T-helper 1 cell treated with Interleukin-12 subunit alpha and Interleukin-12 subunit beta and Interleukin-4 antibody, amounts not matched to agents 30 μg/mL and 1 μg/mL, for 36 hours (primary cell): ENCODE measurements at regions not wholly inside any gene's neighbourhood (a gene's known extent, or its start where the extent isn't known, plus 50 kb on each side); places are given as distances from the start of the nearest gene placed in this dataset.
"Not testable (repeated sequence)": the region's sequence is repeated elsewhere in the genome, so short reads cannot be mapped to it uniquely, and the experiment has no call there.

Experiments
- H3K27ac Mint-ChIP-seq: one replicate; pipeline ENCODE4 v1.8.0; 2021; ENCODE audit warnings: mild to moderate bottlenecking, mixed read lengths
- H3K27me3 Mint-ChIP-seq: one replicate; pipeline ENCODE4 v1.8.0; 2021; ENCODE audit warnings: low read depth, mixed read lengths
- H3K36me3 Mint-ChIP-seq: one replicate; pipeline ENCODE4 v1.8.0; 2021; ENCODE audit warnings: low read depth, mixed read lengths
- H3K4me1 Mint-ChIP-seq: one replicate; pipeline ENCODE4 v1.8.0; 2021; ENCODE audit warnings: low read depth, mixed read lengths
- H3K4me3 Mint-ChIP-seq: one replicate; pipeline ENCODE4 v1.8.0; 2021; ENCODE audit warnings: mild to moderate bottlenecking, moderate library complexity, mixed read lengths
- H3K9me3 Mint-ChIP-seq: one replicate; pipeline ENCODE4 v1.8.0; 2021; ENCODE audit warnings: mixed read lengths

GRCh38 chr10:121375172-121375571 is 223.1 kb downstream of the FGFR2 start:
- no peaks in the 10 kb centered on the region for H3K27me3 Mint-ChIP-seq
- no peaks in the 10 kb centered on the region for H3K36me3 Mint-ChIP-seq
- H3K4me3 Mint-ChIP-seq = no peak overlapping the region
- H3K27ac Mint-ChIP-seq = no peak overlapping the region
- no peaks in the 10 kb centered on the region for H3K4me1 Mint-ChIP-seq
- H3K9me3 Mint-ChIP-seq = peaks cover 6% of the 10 kb centered on the region

DNA sequence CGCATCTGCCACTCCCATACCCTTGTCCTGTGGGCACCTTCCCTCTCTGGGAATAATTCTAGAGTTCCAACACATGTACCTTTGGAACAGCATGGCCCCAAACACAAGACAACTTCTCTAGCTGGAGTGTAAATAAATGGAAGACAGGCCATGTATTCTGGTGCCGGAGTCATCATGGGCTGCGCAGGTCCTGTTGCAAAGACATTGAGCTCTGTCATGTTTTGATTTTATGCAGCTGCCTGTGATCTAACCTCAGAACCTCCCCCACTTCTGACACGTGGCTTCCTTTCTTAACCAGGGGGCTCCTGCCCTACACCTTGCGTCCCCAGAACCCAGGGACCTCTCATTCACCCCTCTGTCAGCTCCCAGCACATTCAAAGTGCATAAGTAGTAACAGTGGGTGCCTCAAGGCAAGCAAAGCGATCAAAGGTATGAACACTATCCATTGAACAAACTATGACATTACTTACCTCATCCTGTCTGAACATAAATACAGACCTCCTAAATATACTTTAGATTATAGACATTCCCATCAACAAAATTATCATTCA is 219.9 kb downstream of the FGFR2 start:
- Mint-ChIP-seq H3K4me1 (no peaks in the 10 kb centered on the region), H3K9me3 (peaks cover 9% of the 10 kb centered on the region), H3K36me3 (no peaks in the 10 kb centered on the region), H3K4me3 (no peak overlapping the region), H3K27me3 (no peaks in the 10 kb centered on the region), H3K27ac (no peak overlapping the region)

GRCh38 chr10:121379013-121379412 is 219.2 kb downstream of the FGFR2 start:
- no peaks in the 10 kb centered on the region for H3K27me3 Mint-ChIP-seq
- H3K36me3 Mint-ChIP-seq = no peaks in the 10 kb centered on the region
- no peaks in the 10 kb centered on the region for H3K4me1 Mint-ChIP-seq
- no peak overlapping the region for H3K27ac Mint-ChIP-seq
- H3K4me3 Mint-ChIP-seq = no peak overlapping the region
- H3K9me3 Mint-ChIP-seq = peaks cover 9% of the 10 kb centered on the region

GRCh38 chr10:121380211-121380610 is 218.0 kb downstream of the FGFR2 start:
- no peaks in the 10 kb centered on the region for H3K27me3 Mint-ChIP-seq
- H3K9me3 Mint-ChIP-seq = peaks cover 9% of the 10 kb centered on the region
- no peak overlapping the region for H3K27ac Mint-ChIP-seq
- H3K4me3 Mint-ChIP-seq = no peak overlapping the region
- H3K36me3 Mint-ChIP-seq = no peaks in the 10 kb centered on the region
- H3K4me1 Mint-ChIP-seq = no peaks in the 10 kb centered on the region

DNA sequence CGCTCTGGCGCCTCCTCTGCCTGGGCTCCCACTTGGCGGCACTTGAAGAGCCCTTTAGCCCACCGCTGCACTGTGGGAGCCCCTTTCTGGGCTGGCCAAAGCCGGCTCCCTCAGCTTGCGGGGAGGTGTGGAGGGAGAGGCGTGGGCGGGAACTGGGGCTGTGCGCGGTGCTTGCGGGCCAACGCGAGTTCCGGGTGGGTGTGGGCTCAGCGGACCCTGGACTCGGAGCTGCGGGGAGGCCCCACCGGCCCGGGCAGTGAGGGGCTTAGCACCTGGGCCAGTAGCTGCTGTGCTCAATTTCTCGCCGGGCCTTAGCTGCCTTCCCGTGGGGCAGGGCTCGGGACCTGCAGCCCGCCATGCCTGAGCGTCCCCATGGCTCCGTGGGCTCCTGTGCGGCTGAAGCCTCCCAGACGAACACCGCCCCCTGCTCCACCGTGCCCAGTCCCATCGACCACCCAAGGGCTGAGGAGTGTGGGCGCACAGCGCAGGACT is 216.2 kb downstream of the FGFR2 start:
- not testable (repeated sequence) for H3K9me3 Mint-ChIP-seq

GRCh38 chr10:121385136-121385535 is 213.1 kb downstream of the FGFR2 start:
- Mint-ChIP-seq H3K4me3 (no peak overlapping the region), H3K4me1 (no peaks in the 10 kb centered on the region), H3K9me3 (peaks cover 3% of the 10 kb centered on the region), H3K36me3 (no peaks in the 10 kb centered on the region), H3K27me3 (no peaks in the 10 kb centered on the region), H3K27ac (no peak overlapping the region)

More for the DNA sequence above, 216.2 kb downstream of the FGFR2 start:
- not testable (repeated sequence) for H3K36me3 Mint-ChIP-seq, H3K27ac Mint-ChIP-seq, H3K4me1 Mint-ChIP-seq, H3K27me3 Mint-ChIP-seq, H3K4me3 Mint-ChIP-seq

GRCh38 chr10:121392657-121393056 is 205.6 kb downstream of the FGFR2 start:
- H3K36me3 Mint-ChIP-seq = no peaks in the 10 kb centered on the region

GRCh38 chr10:121393522-121393921 is 204.7 kb downstream of the FGFR2 start:
- no peak overlapping the region for H3K4me3 Mint-ChIP-seq
- no peaks in the 10 kb centered on the region for H3K36me3 Mint-ChIP-seq
- no peaks in the 10 kb centered on the region for H3K9me3 Mint-ChIP-seq
- H3K4me1 Mint-ChIP-seq = no peaks in the 10 kb centered on the region
- no peak overlapping the region for H3K27ac Mint-ChIP-seq
- H3K27me3 Mint-ChIP-seq = no peaks in the 10 kb centered on the region

More at GRCh38 chr10:121392657-121393056, 205.6 kb downstream of the FGFR2 start:
- no peaks in the 10 kb centered on the region for H3K4me1 Mint-ChIP-seq
- no peak overlapping the region for H3K4me3 Mint-ChIP-seq
- H3K9me3 Mint-ChIP-seq = no peaks in the 10 kb centered on the region
- no peaks in the 10 kb centered on the region for H3K27me3 Mint-ChIP-seq
- H3K27ac Mint-ChIP-seq = no peak overlapping the region

GRCh38 chr10:121400507-121400906 is 197.7 kb downstream of the FGFR2 start:
- not testable (repeated sequence) for H3K4me3 Mint-ChIP-seq, H3K4me1 Mint-ChIP-seq, H3K36me3 Mint-ChIP-seq, H3K27me3 Mint-ChIP-seq, H3K27ac Mint-ChIP-seq, H3K9me3 Mint-ChIP-seq

GRCh38 chr10:121403527-121403926 is 194.7 kb downstream of the FGFR2 start:
- Mint-ChIP-seq H3K4me3 (no peak overlapping the region), H3K4me1 (no peaks in the 10 kb centered on the region), H3K36me3 (no peaks in the 10 kb centered on the region), H3K27me3 (no peaks in the 10 kb centered on the region), H3K9me3 (no peaks in the 10 kb centered on the region), H3K27ac (no peak overlapping the region)

DNA sequence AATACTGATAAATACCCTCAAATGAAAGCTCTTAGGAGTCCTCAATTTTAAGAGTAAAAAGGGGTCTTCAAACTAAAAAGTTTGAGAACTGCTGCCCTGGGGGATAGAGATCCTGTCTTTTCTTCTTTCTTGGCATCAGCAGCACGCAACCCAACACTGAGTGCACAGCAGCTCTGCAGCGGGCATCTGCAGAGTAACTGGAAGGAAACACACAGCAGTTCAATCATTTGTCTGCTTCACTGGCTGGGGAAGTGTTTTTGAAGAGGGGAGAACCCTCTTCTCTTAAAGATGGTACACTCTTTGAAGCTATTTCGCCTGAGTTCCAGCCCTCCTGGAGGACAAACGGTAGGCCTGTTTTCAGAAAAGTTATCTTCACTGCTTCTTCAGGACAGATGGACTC is 193.6 kb downstream of the FGFR2 start:
- no peaks in the 10 kb centered on the region for H3K4me1 Mint-ChIP-seq
- H3K4me3 Mint-ChIP-seq = no peak overlapping the region
- H3K36me3 Mint-ChIP-seq = no peaks in the 10 kb centered on the region
- no peak overlapping the region for H3K27ac Mint-ChIP-seq
- no peaks in the 10 kb centered on the region for H3K9me3 Mint-ChIP-seq
- H3K27me3 Mint-ChIP-seq = no peaks in the 10 kb centered on the region

GRCh38 chr10:121405096-121405495 is 193.1 kb downstream of the FGFR2 start:
- Mint-ChIP-seq H3K36me3 (no peaks in the 10 kb centered on the region), H3K4me1 (no peaks in the 10 kb centered on the region), H3K4me3 (no peak overlapping the region), H3K27me3 (no peaks in the 10 kb centered on the region), H3K9me3 (no peaks in the 10 kb centered on the region), H3K27ac (no peak overlapping the region)

GRCh38 chr10:121405549-121405948 is 192.7 kb downstream of the FGFR2 start:
- H3K27ac Mint-ChIP-seq = no peak overlapping the region
- no peak overlapping the region for H3K4me3 Mint-ChIP-seq
- H3K36me3 Mint-ChIP-seq = no peaks in the 10 kb centered on the region
- no peaks in the 10 kb centered on the region for H3K27me3 Mint-ChIP-seq
- no peaks in the 10 kb centered on the region for H3K9me3 Mint-ChIP-seq
- H3K4me1 Mint-ChIP-seq = no peaks in the 10 kb centered on the region

DNA sequence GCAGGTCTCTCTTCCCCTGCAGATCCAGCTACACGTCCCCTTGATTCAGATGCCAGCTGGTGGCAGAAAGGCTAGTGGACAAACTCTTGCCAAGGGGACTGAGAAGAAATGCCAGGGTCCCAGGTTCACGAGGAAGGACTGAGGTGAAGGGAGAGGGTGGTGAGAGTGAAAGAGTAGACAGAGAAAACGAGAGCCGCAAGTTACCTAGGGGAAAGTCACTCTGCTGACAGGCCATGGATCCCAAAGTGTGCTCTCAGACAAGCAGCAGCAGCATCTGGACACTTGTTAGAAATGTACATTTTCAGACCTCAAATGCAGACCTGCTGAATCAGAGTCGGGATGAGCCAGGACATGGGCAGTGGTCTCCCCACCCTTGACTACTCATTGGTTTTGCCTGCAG is 192.3 kb downstream of the FGFR2 start:
- H3K36me3 Mint-ChIP-seq = no peaks in the 10 kb centered on the region
- H3K4me1 Mint-ChIP-seq = no peaks in the 10 kb centered on the region
- no peak overlapping the region for H3K4me3 Mint-ChIP-seq
- H3K27ac Mint-ChIP-seq = no peak overlapping the region
- H3K27me3 Mint-ChIP-seq = no peaks in the 10 kb centered on the region
- H3K9me3 Mint-ChIP-seq = no peaks in the 10 kb centered on the region

DNA sequence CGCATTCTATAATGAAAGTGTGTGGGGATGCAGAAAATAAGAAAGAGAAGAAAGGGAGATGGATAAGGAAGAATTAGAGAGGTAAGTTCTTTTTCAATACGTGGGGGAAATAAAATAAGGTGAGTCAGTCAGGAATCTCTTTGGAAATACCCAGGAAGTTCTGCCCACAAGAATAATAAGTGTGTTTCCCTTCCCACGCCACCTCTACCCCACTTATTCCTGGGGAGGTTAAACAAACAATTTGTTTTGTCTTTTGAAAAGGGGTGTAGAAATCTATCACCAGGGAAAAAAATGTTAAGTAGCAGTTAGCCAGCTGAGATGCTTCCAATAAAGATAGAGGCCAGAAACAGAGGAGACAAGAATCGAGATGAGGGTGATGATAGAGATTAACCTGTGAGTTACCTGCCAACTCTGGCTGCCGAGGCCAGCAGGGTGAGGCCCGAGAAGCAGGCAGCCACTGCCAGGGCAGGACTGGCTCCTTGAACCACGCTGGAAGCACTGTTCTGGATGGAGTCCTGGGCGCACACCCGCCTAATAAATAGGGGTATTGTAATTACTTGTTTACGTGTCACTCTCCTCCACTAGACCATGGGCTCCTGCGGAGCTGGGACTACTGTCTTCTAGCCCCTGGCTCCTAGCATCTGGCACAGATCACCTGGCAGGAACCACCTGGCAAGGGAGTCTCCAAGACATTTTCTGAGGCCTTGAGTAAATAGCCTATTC is 191.3 kb downstream of the FGFR2 start:
- no peak overlapping the region for H3K4me3 Mint-ChIP-seq
- no peaks in the 10 kb centered on the region for H3K36me3 Mint-ChIP-seq
- no peaks in the 10 kb centered on the region for H3K27me3 Mint-ChIP-seq
- no peaks in the 10 kb centered on the region for H3K9me3 Mint-ChIP-seq
- no peaks in the 10 kb centered on the region for H3K4me1 Mint-ChIP-seq
- no peak overlapping the region for H3K27ac Mint-ChIP-seq
